Peyer's patch (tissue), 4 donors: ENCODE measurements at regions not wholly inside any gene's neighbourhood (a gene's known extent, or its start where the extent isn't known, plus 50 kb on each side); places are given as distances from the start of the nearest gene placed in this dataset.

Source experiments
- CTCF ChIP-seq, 6 experiments: fragments of 450-650 bp in 4 of 6; fragments of 200-600 bp in 2 of 6; sonication (generic) in 1 of 6; IDR thresholded peaks; one replicate each; pipeline ENCODE4 v1.5.1; 2017 to 2019; ENCODE audit warnings: antibody characterized with exemption in 6 of 6, mild to moderate bottlenecking in 3 of 6, moderate library complexity in 1 of 6
- POLR2A ChIP-seq, 2 donors: fragments of 450-650 bp; IDR thresholded peaks; one replicate each; pipeline ENCODE4 v1.5.1; 2017; ENCODE audit warnings: antibody characterized with exemption in 2 of 2, mild to moderate bottlenecking in 2 of 2, moderate library complexity in 2 of 2

GRCh38 chr13:47798194-47798593, 202.9 kb downstream of the SUCLA2 start:
- no peak for TF ChIP-seq POLR2A (IDR thresholded peaks at IDR 0.05)
- no peak for TF ChIP-seq CTCF (IDR thresholded peaks at IDR 0.05)
